ENCODE measurements at regions not wholly inside any gene's neighbourhood (a gene's known extent, or its start where the extent isn't known, plus 50 kb on each side); places are given as distances from the start of the nearest gene placed in this dataset.

- TF ChIP-seq RAD21 (IDR thresholded peaks at IDR 0.05; ENCODE audit: low read length) (no peak), SMC3 (IDR thresholded peaks at IDR 0.05; ENCODE audit: low read depth, low read length) (no peak), CHD1 (IDR thresholded peaks at IDR 0.05; ENCODE audit: low read depth, low read length) (no peak), MAFK (IDR thresholded peaks at IDR 0.05; ENCODE audit: low read depth, low read length) (no peak), POLR2A (IDR thresholded peaks at IDR 0.05; ENCODE audit: low read depth, low read length) (no peak), BHLHE40 (IDR thresholded peaks at IDR 0.05; ENCODE audit: low read depth, low read length) (no peak), MAZ (IDR thresholded peaks at IDR 0.05; ENCODE audit: borderline replicate concordance, low read depth, low read length) (no peak)
- TF ChIP-seq, protein P1, sequence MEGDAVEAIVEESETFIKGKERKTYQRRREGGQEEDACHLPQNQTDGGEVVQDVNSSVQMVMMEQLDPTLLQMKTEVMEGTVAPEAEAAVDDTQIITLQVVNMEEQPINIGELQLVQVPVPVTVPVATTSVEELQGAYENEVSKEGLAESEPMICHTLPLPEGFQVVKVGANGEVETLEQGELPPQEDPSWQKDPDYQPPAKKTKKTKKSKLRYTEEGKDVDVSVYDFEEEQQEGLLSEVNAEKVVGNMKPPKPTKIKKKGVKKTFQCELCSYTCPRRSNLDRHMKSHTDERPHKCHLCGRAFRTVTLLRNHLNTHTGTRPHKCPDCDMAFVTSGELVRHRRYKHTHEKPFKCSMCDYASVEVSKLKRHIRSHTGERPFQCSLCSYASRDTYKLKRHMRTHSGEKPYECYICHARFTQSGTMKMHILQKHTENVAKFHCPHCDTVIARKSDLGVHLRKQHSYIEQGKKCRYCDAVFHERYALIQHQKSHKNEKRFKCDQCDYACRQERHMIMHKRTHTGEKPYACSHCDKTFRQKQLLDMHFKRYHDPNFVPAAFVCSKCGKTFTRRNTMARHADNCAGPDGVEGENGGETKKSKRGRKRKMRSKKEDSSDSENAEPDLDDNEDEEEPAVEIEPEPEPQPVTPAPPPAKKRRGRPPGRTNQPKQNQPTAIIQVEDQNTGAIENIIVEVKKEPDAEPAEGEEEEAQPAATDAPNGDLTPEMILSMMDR (conservative IDR thresholded peaks at IDR 0.05; ENCODE audit: low read depth, low read length), result no peak
- Histone ChIP-seq H2BK5ac (ENCODE audit: low read depth, low read length, poor library complexity, severe bottlenecking) (no peak overlapping the region), H2BK20ac (ENCODE audit: low read depth, low read length) (no peak overlapping the region), H2AK9ac (replicated peaks; ENCODE audit: low read depth, low read length, poor library complexity) (no peak overlapping the region), H2BK15ac (ENCODE audit: low read depth, low read length) (no peak overlapping the region), H3K23ac (ENCODE audit: low read depth, low read length) (no peak overlapping the region), H3K9me1 (ENCODE audit: insufficient read depth, low read length) (no peaks in the 10 kb centered on the region), H3K14ac (replicated peaks; ENCODE audit: low read depth, low read length) (no peak overlapping the region), H3K4me3 (ENCODE audit: insufficient read depth, low read depth, low read length) (no peak overlapping the region), H4K91ac (ENCODE audit: insufficient read depth, low read depth, low read length) (no peak overlapping the region), H3K79me1 (ENCODE audit: low read depth in 1 of 2, low read length in 2 of 2) (no peaks in the 10 kb centered on the region), H3K4ac (ENCODE audit: low read depth, low read length) (no peak overlapping the region), H4K5ac (ENCODE audit: low read depth, low read length) (no peak overlapping the region), H3K9me3 (ENCODE audit: control insufficient read depth, insufficient read depth, low read length) (peaks cover 11% of the 10 kb centered on the region), H3K27ac (ENCODE audit: insufficient read depth, low read length) (no peak overlapping the region), H4K8ac (ENCODE audit: low read depth in 2 of 2, low read length in 2 of 2) (no peak overlapping the region), H4K20me1 (ENCODE audit: insufficient read depth, low read length) (no peaks in the 10 kb centered on the region), H3K36me3 (ENCODE audit: control insufficient read depth, insufficient read depth, low read length) (no peaks in the 10 kb centered on the region), H2AK5ac (ENCODE audit: low read depth, low read length) (no peak overlapping the region), H3K18ac (ENCODE audit: low read depth, low read length) (no peak overlapping the region), H3K4me2 (ENCODE audit: low read depth, low read length) (no peak overlapping the region), H3K56ac (ENCODE audit: extremely low read depth, insufficient read depth, low read length) (no peak overlapping the region), H3K4me1 (ENCODE audit: control insufficient read depth, insufficient read depth, low read length) (no peaks in the 10 kb centered on the region), H2AFZ (replicated peaks; ENCODE audit: low read length, poor library complexity) (no peak overlapping the region), H3K27me3 (ENCODE audit: control insufficient read depth, insufficient read depth, low read length) (no peaks in the 10 kb centered on the region), H2BK120ac (ENCODE audit: low read depth, low read length) (no peak overlapping the region), H3K9ac (ENCODE audit: low read depth, low read length) (no peak overlapping the region)
- WGBS, 2 experiments (ENCODE audit: extremely low coverage in 2 of 2, insufficient read length in 1 of 2), result no CpG with 5 or more reads among the region's 2 CpGs
- dilution Hi-C loops (cut with HindIII; ENCODE audit: low sequenced_read_pairs, unreplicated experiment), result no loop called here
- BruUV-seq (replicated peaks), result no TSS peak
- intact Hi-C loops (cut with micrococcal nuclease), result no loop called here
- no peak for DNase-seq
- in situ Hi-C loops (cut with MboI; ENCODE audit: low sequenced_read_pairs), result no loop called here
- ChIA-PET CTCF (no interaction called here), POLR2A (ENCODE audit: unreplicated experiment) (no interaction called here)
- no peak for ATAC-seq (ENCODE audit: low read depth)
Observed at GRCh38 chr6:120853489-120853888, 480.8 kb downstream of the TBC1D32 start.

Data from IMR-90 (cell line).